ENCODE measurements at regions not wholly inside any gene's neighbourhood (a gene's known extent, or its start where the extent isn't known, plus 50 kb on each side); places are given as distances from the start of the nearest gene placed in this dataset.

DNA sequence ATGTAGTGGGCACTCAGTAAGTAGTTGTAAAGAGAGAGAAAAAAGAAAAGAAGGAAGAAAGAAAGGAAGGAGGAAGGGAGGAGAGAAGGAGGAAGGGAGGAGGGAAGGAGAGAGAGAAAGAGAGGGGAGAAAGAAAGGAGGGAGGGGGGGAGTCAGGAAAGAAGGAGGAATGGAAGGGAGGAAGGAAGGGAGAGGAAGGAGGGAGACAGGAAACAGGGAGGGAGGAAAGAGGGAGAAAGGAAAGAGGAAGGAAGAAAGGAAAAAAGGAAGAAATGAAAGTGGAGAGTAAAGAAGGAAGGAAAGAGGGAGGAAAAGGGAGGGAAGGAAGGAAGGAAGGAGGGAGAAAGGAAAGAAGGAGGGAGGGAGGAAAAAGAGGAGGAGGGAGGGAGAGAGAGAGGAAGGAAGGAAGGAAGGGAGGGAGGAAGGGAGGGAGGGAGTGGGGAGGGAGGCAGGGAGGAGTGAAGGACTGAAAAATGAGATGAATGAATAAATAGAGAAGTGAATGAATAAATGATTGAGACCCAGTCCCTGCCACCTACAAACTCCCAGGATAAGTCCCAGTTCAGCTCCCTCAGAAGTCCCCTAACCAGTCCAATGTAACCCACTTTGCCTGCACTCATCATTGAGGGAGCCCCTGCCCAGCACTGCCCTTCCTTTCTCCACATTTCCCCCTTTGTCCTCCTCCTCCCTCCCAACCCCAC lies 739.0 kb upstream of the TBX3 start:
- TF ChIP-seq, protein P1, sequence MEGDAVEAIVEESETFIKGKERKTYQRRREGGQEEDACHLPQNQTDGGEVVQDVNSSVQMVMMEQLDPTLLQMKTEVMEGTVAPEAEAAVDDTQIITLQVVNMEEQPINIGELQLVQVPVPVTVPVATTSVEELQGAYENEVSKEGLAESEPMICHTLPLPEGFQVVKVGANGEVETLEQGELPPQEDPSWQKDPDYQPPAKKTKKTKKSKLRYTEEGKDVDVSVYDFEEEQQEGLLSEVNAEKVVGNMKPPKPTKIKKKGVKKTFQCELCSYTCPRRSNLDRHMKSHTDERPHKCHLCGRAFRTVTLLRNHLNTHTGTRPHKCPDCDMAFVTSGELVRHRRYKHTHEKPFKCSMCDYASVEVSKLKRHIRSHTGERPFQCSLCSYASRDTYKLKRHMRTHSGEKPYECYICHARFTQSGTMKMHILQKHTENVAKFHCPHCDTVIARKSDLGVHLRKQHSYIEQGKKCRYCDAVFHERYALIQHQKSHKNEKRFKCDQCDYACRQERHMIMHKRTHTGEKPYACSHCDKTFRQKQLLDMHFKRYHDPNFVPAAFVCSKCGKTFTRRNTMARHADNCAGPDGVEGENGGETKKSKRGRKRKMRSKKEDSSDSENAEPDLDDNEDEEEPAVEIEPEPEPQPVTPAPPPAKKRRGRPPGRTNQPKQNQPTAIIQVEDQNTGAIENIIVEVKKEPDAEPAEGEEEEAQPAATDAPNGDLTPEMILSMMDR (IDR thresholded peaks at IDR 0.05), result no peak
- no peak for TF ChIP-seq POLR2A (IDR thresholded peaks at IDR 0.05)

Measured in lower leg skin (tissue), 3 donors.